Activated T-helper 1 cell treated with Interleukin-2 at 50 U/mL for 16 hours (primary cell): ENCODE measurements at regions not wholly inside any gene's neighbourhood (a gene's known extent, or its start where the extent isn't known, plus 50 kb on each side); places are given as distances from the start of the nearest gene placed in this dataset.
"Not testable (repeated sequence)": the region's sequence is repeated elsewhere in the genome, so short reads cannot be mapped to it uniquely, and the experiment has no call there.

Source experiments
- DNase-seq: peaks from one replicate; pipeline ENCODE4 v3.0.0-alpha.2; 2020; ENCODE audit warnings: low read depth

GRCh38 chr2:220786216-220786615, 785.9 kb downstream of the EPHA4 start:
- no peak for DNase-seq

GRCh38 chr2:220787251-220787650, 784.9 kb downstream of the EPHA4 start:
- no peak for DNase-seq

GRCh38 chr2:220789961-220790360, 782.1 kb downstream of the EPHA4 start:
- DNase-seq = no peak

- no peak for DNase-seq
These were observed 776.4 kb downstream of the EPHA4 start for GRCh38 chr2:220795705-220796104.

- DNase-seq = no peak
These were observed 761.0 kb downstream of the EPHA4 start for GRCh38 chr2:220811115-220811514.

- no peak for DNase-seq
These were observed 760.0 kb downstream of the EPHA4 start for GRCh38 chr2:220811952-220812570.

GRCh38 chr2:220814441-220814840, 757.7 kb downstream of the EPHA4 start:
- DNase-seq = no peak

GRCh38 chr2:220815698-220816097, 756.4 kb downstream of the EPHA4 start:
- DNase-seq = no peak

- DNase-seq = no peak
These were observed 750.4 kb downstream of the EPHA4 start for GRCh38 chr2:220821683-220822082.

GRCh38 chr2:220823590-220823989, 748.5 kb downstream of the EPHA4 start:
- DNase-seq = not testable (repeated sequence)

- no peak for DNase-seq
These were observed 738.7 kb downstream of the EPHA4 start for GRCh38 chr2:220833446-220833845.

- DNase-seq = no peak
These were observed 736.5 kb downstream of the EPHA4 start for GRCh38 chr2:220835583-220835982.

- no peak for DNase-seq
These were observed 734.9 kb downstream of the EPHA4 start for GRCh38 chr2:220837226-220837625.

GRCh38 chr2:220842901-220843665, 729.0 kb downstream of the EPHA4 start:
- no peak for DNase-seq

- no peak for DNase-seq
These were observed 726.3 kb downstream of the EPHA4 start for GRCh38 chr2:220845766-220846273.

- no peak for DNase-seq
These were observed 725.1 kb downstream of the EPHA4 start for GRCh38 chr2:220847006-220847405.

GRCh38 chr2:220847589-220847988, 724.5 kb downstream of the EPHA4 start:
- DNase-seq = no peak

GRCh38 chr2:220849433-220849832, 722.7 kb downstream of the EPHA4 start:
- DNase-seq = no peak

- DNase-seq = no peak
These were observed 722.0 kb downstream of the EPHA4 start for GRCh38 chr2:220850116-220850515.

GRCh38 chr2:220855296-220855695, 716.8 kb downstream of the EPHA4 start:
- DNase-seq = no peak

GRCh38 chr2:220856486-220856885, 715.6 kb downstream of the EPHA4 start:
- DNase-seq = no peak

GRCh38 chr2:220857368-220857767, 714.7 kb downstream of the EPHA4 start:
- no peak for DNase-seq

GRCh38 chr2:220858101-220858500, 714.0 kb downstream of the EPHA4 start:
- no peak for DNase-seq

- no peak for DNase-seq
These were observed 700.2 kb downstream of the EPHA4 start for GRCh38 chr2:220871909-220872308.
